OCI-M1 (cell line): ENCODE measurements at regions not wholly inside any gene's neighbourhood (a gene's known extent, or its start where the extent isn't known, plus 50 kb on each side); places are given as distances from the start of the nearest gene placed in this dataset.
"Not testable (repeated sequence)": the region's sequence is repeated elsewhere in the genome, so short reads cannot be mapped to it uniquely, and the experiment has no call there.

Source experiments
- DNase-seq: peaks from one replicate; lab custom pipeline; 2025; lab: John Stamatoyannopoulos, UW

DNA sequence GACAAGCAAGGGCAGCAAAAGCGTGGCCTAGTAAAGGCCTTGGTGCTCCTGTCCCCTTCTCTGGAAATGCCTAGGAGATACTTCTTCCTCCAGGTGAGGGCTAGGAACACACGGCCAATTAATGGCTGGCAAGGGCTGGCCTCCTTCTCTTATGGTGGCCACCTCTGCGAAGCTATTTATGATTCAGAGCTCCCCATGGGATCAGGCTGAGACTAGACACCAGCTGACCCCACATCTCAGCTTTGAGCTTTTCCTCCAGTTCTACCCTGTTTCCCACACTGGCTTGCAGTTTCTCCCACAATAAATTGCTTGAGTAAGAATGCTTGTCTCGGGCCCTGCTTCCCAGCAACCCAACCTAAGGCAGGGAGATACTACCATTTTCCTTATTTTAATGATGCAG is 53.7 kb downstream of the CAMK2N1 start:
- DNase-seq: no peak

GRCh38 chr1:20431176-20431460 is 54.9 kb downstream of the CAMK2N1 start:
- no peak for DNase-seq

DNA sequence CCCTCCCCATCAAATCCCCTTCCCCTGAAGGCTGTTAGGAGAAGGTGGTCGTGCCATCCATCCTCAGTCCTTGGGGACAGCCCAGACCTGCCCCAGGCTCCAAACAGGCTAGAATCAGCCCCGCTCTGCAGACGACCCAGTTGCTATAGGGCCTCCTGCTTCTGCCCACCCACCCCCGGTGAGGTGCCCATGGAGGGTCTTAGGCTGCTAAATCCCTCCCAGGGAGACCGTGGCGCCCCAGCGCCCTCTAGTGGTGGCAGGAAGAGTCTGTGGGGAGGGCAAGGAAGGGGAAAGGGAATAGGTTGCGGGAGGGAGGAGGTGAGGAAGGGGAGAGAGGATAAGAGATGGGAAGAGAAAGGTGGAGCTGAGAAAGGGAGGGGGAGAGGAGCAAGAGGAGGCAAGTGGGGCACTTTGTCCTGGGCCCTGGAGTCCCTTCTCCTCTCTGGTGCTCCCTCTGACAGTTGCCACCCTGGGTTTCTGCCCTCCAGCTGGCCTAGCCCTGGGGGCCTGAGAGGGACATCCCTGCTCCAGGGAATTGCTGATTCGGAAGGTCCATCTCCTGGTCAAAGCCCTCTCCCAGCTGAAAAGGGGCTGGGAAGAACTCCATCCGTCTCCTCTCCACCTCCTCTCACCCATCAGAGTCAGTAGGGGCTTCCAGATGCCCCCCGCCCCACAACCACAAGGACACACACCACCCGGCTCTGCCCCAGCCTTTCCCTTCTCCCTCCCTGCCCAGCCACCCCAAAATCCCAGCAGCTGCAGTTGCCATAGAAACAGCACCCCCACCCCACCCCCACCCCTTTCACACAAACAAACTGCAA is 55.4 kb downstream of the CAMK2N1 start:
- DNase-seq: peak; percentile 49

DNA sequence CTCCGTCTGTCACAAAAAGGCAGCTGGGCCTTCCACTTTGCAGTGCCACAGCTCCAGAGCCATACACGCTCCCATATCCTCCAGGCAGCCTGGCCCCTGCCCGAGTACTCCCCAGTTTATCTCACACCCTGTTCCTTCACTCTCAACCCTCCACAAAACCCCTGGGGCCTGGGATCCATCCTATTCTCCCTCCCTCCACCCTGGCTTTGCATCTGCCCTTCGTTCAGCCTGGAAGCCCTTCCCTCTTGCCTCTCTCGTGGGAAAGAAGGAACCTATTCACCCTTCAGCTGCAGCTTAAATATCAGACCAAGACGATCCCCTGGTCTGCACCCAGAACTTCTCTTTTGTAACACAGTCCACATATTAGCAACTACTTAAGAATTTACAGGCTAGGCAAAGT is 56.7 kb downstream of the CAMK2N1 start:
- no peak for DNase-seq

GRCh38 chr1:20428841-20429240 is 57.2 kb downstream of the CAMK2N1 start:
- DNase-seq: no peak

DNA sequence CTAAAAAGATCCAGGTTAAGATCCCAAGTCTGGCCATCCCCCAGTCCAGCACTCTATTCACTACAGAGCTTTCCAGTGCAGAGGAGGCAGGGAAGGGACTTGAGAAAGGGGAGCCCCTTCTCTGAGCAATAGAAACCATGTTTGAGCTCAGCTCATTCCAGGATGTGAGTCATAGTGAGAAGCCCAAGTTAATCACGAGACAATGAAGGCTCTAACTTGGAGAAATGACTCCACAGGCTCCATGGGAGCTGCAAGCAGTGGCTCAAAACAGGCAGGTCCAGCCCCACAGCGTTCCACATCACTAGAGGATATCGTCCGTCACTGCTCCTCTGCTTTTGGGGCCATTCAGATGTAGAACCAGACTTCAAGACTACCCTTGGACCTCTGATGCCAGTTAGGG is 59.1 kb downstream of the CAMK2N1 start:
- no peak for DNase-seq

DNA sequence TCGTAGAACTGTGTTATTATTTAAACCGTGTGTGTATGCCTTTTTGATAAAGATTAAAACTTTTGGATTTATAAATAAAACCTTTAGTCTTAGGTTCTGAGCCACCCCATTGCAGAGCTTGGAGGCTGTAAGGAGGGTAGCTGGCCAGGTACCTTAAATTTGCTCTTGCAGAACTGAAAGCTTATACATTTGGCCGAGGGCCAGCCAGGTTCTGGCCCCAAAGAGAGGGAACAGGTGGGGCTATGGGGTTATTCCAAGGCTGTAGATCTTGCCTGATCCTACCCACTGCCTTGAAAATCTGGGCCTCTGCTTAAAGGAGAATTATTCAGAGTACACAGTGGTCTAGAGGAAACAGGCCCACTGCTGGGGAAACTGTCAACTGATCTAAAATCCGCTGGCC is 59.6 kb downstream of the CAMK2N1 start:
- no peak for DNase-seq

DNA sequence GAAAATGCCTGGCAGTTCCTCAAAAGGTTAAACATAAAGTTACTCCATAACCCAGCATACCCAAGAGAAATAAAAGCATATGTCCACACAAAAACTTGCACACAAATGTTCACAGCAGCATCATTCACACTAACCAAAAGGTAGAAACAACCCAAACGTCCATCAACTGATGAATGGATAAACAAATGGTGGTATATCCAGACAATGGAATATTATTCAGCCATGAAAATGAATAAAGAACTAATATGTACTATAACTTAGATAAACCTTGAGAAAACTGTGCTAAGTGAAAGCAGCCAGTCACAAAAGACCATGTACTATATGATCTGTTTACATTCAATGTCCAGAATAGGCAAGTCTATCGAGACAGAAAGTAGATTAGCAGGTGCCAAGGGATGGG is 60.4 kb downstream of the CAMK2N1 start:
- no peak for DNase-seq

- no peak for DNase-seq
These were observed 62.7 kb downstream of the CAMK2N1 start for GRCh38 chr1:20423169-20423795.

DNA sequence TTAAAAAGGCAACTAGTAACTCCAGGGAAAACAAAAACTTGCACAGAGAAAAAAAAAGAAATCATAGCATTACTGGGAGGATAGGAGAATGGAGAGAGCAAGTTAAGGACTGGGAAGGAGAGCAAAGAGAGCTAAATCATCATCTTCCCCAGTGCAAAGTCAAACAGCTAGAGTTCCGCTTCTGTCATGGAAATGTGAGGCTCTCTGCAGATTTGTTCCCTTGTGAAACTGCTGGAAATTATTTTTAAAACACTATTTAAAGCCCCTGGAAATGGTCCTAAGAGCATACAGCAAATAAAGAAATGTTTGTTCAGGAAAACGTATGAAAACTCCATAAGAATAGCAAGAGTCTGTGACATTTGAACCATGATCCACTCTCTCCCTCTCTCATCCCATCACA is 64.6 kb downstream of the CAMK2N1 start:
- no peak for DNase-seq

- no peak for DNase-seq
These were observed 68.4 kb downstream of the CAMK2N1 start for GRCh38 chr1:20417581-20417980.

DNA sequence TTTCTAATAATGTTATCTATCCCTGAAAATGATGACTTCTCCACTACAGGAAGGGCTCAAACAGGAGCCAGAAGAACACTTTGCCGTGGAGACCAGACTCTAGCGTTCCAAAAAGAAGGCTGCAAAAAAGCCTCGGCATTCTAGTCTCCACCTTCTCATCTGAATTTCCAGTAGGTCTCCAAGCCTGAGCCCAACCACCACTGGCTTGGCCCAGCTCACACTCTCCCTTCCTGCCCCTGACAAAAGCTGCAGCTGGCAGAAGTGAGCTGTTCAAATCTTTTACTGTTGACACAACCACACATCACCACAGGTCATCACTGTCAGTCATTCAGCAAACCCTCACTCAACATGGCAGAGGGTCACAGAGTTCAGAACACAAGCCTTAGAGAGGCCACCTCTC is 69.3 kb downstream of the CAMK2N1 start:
- no peak for DNase-seq

DNA sequence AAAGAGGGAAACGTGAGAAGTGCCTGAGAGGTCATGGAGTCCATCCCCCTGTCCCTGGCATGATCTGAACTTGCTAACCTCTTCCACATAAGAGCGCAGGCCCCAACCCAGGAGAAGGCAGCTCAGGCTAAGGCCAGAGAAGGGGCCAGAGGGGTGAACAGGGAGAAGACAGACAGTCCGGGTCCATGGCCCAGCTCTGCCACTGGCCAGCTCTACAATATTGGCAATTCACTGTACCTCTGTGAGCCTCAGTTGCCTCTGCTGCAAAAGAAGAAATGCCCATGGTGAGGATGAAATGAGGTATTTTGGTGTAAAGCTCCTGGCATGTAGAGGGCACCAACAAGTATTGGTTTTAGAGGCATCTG is 72.3 kb downstream of the CAMK2N1 start:
- DNase-seq: no peak

- no peak for DNase-seq
These were observed 72.8 kb downstream of the CAMK2N1 start for GRCh38 chr1:20413136-20413775.

- no peak for DNase-seq
These were observed 74.6 kb downstream of the CAMK2N1 start for GRCh38 chr1:20411196-20411980.

DNA sequence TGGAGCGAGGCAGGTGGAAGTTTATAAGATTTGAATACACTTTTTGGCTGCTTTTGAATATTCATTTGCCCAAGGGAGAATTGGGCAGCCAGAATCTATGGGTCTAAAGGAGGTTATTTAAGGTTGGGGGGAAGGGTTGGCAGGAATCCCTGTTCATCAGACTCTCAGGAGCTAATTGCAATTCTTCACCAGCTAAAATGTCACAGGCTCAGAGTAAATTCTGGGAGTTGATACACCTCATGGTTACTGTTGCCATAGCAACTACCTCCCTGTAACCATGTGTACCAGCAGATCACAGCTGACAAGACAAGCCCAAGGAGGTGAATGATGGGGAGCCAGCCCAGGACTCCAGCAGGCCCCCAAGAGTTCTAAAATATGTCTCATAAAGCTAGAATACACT is 75.5 kb downstream of the CAMK2N1 start:
- no peak for DNase-seq

- no peak for DNase-seq
These were observed 76.0 kb downstream of the CAMK2N1 start for GRCh38 chr1:20409971-20410370.

- DNase-seq: no peak
These were observed 77.0 kb downstream of the CAMK2N1 start for GRCh38 chr1:20409012-20409411.

GRCh38 chr1:20408133-20408650 is 77.8 kb downstream of the CAMK2N1 start:
- DNase-seq: not testable (repeated sequence)

DNA sequence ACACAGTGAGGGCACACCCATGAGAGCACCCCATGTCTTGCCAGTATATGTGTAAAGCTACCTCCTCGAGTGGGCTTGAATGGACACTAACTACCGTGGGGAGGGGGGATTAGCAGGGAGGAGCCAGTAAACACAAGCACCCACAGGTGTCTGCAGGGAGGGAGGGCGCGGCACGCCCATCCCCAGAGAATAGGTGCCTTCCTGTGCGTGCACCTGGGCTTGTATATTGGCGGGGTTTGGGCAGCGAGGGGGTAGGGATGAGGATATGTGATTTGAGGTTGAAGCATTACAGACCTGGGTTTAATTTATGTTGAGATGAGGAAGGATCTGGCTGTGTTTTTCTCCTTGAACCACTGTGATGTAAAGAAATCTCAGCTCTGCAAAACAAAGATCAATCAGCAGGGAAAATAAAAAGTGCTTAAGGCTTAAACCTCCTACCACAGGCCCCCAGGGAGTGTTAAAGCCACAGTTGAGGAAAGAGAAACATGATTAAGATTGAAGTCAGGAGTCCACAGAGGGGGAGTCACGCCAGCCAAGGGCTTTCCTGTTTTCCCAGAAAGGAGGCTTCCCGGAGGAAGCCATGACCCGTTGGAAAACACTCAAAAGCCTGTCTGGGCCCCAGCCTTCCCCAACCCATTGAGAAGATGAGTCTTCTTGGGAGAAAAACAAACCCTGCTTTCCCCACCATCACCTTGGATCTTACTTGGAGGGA is 80.0 kb downstream of the CAMK2N1 start:
- no peak for DNase-seq

DNA sequence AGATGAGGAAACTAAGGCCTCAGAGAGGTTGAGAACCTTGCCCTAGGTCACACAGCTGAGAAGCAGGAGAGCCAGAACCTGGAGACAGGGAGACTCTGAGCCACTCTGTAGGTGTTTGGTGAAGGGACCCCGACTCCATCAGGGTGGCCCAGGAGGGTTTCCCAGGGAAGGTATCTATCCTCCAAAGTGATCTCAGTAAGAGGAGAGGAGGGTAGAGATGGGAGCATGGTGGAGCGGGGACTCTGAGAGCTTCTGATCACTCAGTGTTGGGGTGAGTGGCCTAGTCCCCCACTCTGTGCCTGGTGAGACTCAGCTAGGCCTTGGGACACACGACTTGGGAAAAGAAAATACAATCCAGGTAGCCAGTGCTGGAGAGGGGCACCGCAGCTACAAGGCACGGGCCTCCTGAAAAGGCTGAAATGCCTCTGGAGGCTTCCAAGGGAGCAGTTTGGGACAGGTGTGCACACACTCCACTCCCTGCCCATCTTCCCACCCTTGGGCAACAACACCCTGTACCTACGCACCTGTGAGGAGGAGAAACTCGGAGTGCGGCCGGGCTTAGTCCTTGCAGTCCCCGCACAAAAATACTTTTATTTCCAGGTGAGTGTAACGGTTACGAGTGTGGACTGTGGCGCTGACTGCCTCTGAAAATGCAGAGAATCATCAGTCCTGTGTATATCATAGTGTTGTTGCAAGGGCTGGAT is 80.8 kb downstream of the CAMK2N1 start:
- DNase-seq: no peak
